LNCAP (cell line): ENCODE measurements at regions not wholly inside any gene's neighbourhood (a gene's known extent, or its start where the extent isn't known, plus 50 kb on each side); places are given as distances from the start of the nearest gene placed in this dataset.

Source experiments
- TF ChIP-seq, protein P1 (sequence below): fragments of 450-650 bp; IDR thresholded peaks from 2 replicates; pipeline ENCODE4 v1.5.1; 2017; ENCODE audit warnings: mild to moderate bottlenecking

DNA sequence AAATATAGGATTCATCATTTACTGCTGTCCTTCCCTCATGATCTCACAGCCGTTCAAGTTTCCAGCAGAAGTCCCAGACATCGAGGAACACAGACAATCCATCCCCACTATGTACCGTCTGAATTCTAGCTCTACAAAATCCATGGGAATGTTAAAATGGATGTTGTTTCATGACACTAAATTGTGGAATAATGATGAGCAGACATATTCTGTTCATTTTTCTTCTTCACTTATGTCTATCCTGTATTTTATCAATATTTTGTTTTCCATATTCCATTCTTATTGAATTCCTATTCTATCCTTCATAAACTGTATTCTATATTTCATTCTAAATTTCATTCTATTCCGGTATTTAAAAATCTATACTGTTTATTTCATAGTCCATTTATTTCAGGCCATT is 71.8 kb downstream of the NUDT10 start:
- TF ChIP-seq, protein P1, sequence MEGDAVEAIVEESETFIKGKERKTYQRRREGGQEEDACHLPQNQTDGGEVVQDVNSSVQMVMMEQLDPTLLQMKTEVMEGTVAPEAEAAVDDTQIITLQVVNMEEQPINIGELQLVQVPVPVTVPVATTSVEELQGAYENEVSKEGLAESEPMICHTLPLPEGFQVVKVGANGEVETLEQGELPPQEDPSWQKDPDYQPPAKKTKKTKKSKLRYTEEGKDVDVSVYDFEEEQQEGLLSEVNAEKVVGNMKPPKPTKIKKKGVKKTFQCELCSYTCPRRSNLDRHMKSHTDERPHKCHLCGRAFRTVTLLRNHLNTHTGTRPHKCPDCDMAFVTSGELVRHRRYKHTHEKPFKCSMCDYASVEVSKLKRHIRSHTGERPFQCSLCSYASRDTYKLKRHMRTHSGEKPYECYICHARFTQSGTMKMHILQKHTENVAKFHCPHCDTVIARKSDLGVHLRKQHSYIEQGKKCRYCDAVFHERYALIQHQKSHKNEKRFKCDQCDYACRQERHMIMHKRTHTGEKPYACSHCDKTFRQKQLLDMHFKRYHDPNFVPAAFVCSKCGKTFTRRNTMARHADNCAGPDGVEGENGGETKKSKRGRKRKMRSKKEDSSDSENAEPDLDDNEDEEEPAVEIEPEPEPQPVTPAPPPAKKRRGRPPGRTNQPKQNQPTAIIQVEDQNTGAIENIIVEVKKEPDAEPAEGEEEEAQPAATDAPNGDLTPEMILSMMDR: no peak

DNA sequence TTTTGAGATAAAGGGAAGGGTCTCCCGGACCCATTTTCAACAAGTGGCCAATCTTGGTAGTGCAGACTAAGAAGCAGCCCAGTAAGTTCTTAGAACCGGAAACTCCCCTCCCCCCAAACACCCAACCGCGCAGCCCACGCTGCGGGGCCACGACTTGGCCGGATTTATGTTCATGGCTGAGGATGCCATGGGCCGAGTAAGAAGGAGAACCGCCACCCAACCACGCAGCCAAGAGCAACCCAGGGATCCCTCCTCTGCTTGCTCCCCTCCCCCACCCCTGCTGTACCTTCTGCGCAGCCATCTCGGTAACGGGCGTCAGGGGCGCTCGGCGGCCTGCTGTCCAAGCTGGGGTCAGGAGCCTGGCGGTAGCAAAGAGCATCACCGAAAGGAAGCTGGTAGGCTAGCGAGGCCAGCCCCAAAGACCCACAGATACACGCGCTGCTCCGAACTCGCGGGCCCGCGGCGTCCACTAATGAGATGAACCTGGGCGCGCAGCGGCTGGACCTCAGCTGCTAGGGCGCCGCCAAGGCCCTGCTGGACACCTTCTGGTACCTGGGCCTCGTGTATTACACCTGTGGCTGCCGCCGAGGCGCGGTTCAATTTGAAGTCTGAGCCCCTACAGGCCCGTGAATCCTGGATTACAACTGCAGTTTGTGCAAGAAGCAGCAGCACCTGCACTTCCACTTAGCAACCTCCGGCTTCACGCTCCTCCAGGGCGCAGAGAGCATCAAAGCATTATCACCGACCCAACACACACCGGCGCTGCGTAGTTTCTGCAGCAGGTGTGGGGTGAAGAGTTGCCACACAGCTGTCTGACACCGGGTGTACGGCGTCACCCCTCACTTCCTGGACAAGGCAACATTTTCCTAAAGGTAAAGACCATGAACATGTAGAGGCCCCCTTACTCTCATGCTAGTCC is 63.4 kb downstream of the NUDT10 start:
- TF ChIP-seq, protein P1: no peak

DNA sequence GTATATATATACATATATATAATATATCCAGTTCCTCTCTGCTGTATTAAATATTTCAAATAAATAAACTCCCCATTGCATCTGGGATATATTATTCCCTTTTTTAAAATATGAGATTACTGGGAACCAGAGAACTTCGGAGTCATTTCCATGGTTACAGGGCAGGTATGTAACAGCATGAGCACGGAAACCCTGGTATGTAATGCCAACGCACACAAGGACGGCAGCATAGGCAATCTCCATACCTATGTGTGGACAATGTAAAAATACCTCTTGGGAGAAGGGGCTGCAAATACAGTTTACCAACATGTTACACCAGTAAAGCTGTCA is 62.8 kb downstream of the NUDT10 start:
- TF ChIP-seq, protein P1: no peak
